ENCODE measurements at regions not wholly inside any gene's neighbourhood (a gene's known extent, or its start where the extent isn't known, plus 50 kb on each side); places are given as distances from the start of the nearest gene placed in this dataset.

GRCh38 chr10:3415038-3415736, 242.6 kb upstream of the PITRM1 start:
- no peak for DNase-seq (ENCODE audit: low read depth)
- no peak overlapping the region for H3K4me3 ChIP-seq (ENCODE audit: low read depth, low read length)
- TF ChIP-seq CTCF (IDR thresholded peaks at IDR 0.05; ENCODE audit: low read depth, low read length) (no peak), MYC (IDR thresholded peaks at IDR 0.05; ENCODE audit: low read depth, low read length) (no peak), POLR2A (IDR thresholded peaks at IDR 0.05; ENCODE audit: extremely low read depth, insufficient read length) (no peak), MAX (IDR thresholded peaks at IDR 0.05; ENCODE audit: low read depth, low read length) (no peak)

GRCh38 chr10:3414667-3415023, 242.1 kb upstream of the PITRM1 start:
- TF ChIP-seq POLR2A (IDR thresholded peaks at IDR 0.05; ENCODE audit: extremely low read depth, insufficient read length), result no peak
- TF ChIP-seq MYC (IDR thresholded peaks at IDR 0.05; ENCODE audit: low read depth, low read length), result no peak
- TF ChIP-seq CTCF (IDR thresholded peaks at IDR 0.05; ENCODE audit: low read depth, low read length), result no peak
- no peak for TF ChIP-seq MAX (IDR thresholded peaks at IDR 0.05; ENCODE audit: low read depth, low read length)
- DNase-seq (ENCODE audit: low read depth), result no peak
- H3K4me3 ChIP-seq (ENCODE audit: low read depth, low read length), result no peak overlapping the region

GRCh38 chr10:3413937-3414666, 241.5 kb upstream of the PITRM1 start:
- H3K4me3 ChIP-seq (ENCODE audit: low read depth, low read length), result no peak overlapping the region
- TF ChIP-seq CTCF (IDR thresholded peaks at IDR 0.05; ENCODE audit: low read depth, low read length), result no peak
- no peak for TF ChIP-seq MAX (IDR thresholded peaks at IDR 0.05; ENCODE audit: low read depth, low read length)
- TF ChIP-seq POLR2A (IDR thresholded peaks at IDR 0.05; ENCODE audit: extremely low read depth, insufficient read length), result no peak
- TF ChIP-seq MYC (IDR thresholded peaks at IDR 0.05; ENCODE audit: low read depth, low read length), result no peak
- no peak for DNase-seq (ENCODE audit: low read depth)

- no peak overlapping the region for H3K4me3 ChIP-seq (ENCODE audit: low read depth, low read length)
- DNase-seq (ENCODE audit: low read depth), result no peak
- no peak for TF ChIP-seq MYC (IDR thresholded peaks at IDR 0.05; ENCODE audit: low read depth, low read length)
- TF ChIP-seq POLR2A (IDR thresholded peaks at IDR 0.05; ENCODE audit: extremely low read depth, insufficient read length), result no peak
- no peak for TF ChIP-seq CTCF (IDR thresholded peaks at IDR 0.05; ENCODE audit: low read depth, low read length)
Measured at GRCh38 chr10:3412646-3413045, 240.1 kb upstream of the PITRM1 start.

GRCh38 chr10:3412071-3412582, 239.5 kb upstream of the PITRM1 start:
- TF ChIP-seq CTCF (IDR thresholded peaks at IDR 0.05; ENCODE audit: low read depth, low read length), result no peak
- no peak for TF ChIP-seq MYC (IDR thresholded peaks at IDR 0.05; ENCODE audit: low read depth, low read length)
- no peak for TF ChIP-seq POLR2A (IDR thresholded peaks at IDR 0.05; ENCODE audit: extremely low read depth, insufficient read length)
- no peak for TF ChIP-seq MAX (IDR thresholded peaks at IDR 0.05; ENCODE audit: low read depth, low read length)
- DNase-seq (ENCODE audit: low read depth), result no peak
- H3K4me3 ChIP-seq (ENCODE audit: low read depth, low read length), result no peak overlapping the region
